K562 (cell line): ENCODE measurements at regions not wholly inside any gene's neighbourhood (a gene's known extent, or its start where the extent isn't known, plus 50 kb on each side); places are given as distances from the start of the nearest gene placed in this dataset.
A peak's percentile ranks its signal among the peaks of the same experiment; 100 is the strongest.

Experiments used
- E2F5 ChIP-seq: sonication (generic); formaldehyde crosslinking; IDR thresholded peaks from 2 replicates; pipeline ENCODE4 v1.8.0; 2022; ENCODE audit warnings: mild to moderate bottlenecking, missing genetic modification reagents
- HDAC2 ChIP-seq: fragments of 450-650 bp; IDR thresholded peaks from 2 replicates; pipeline ENCODE4 v1.6.1; 2016; ENCODE audit warnings: mild to moderate bottlenecking
- MAFF ChIP-seq: IDR thresholded peaks from 2 replicates; pipeline ENCODE4 v1.6.1; 2012; ENCODE audit warnings: low read length, improper control_type of control experiment
- NR4A1 ChIP-seq, 2 experiments: fragments of 250-450 bp in 1 of 2; fragments of 450-650 bp in 1 of 2; sonication (Bioruptor Pico) in 1 of 2; IDR thresholded peaks; 2 replicates each; pipeline versions ENCODE4 v1.4.0 to v1.6.1; 2016 to 2020; ENCODE audit warnings: mild to moderate bottlenecking in 2 of 2, missing compliant biosample characterization in 1 of 2, missing genetic modification characterization in 1 of 2, moderate library complexity in 1 of 2
- RBM17 ChIP-seq: fragments of 200-400 bp; formaldehyde crosslinking; IDR thresholded peaks from 2 replicates; pipeline ENCODE4 v1.6.1; 2017; ENCODE audit warnings: low read depth, mild to moderate bottlenecking, low read length, borderline replicate concordance
- SMARCA4 ChIP-seq: fragments of 450-650 bp; IDR thresholded peaks from 2 replicates; pipeline ENCODE4 v1.6.1; 2016
- THRB ChIP-seq: fragments of 450-650 bp; formaldehyde crosslinking; conservative IDR thresholded peaks from 2 replicates; pipeline ENCODE4 v1.4.0; 2022; ENCODE audit warnings: mild to moderate bottlenecking, missing genetic modification characterization
- U2AF1 ChIP-seq: fragments of 200-400 bp; formaldehyde crosslinking; optimal IDR thresholded peaks from 2 replicates; pipeline ENCODE3; 2017; ENCODE audit warnings: mild to moderate bottlenecking, low read depth, low read length, moderate library complexity
- ZNF699 ChIP-seq: fragments of 250-450 bp; sonication (Bioruptor Pico); IDR thresholded peaks from 2 replicates; pipeline ENCODE4 v1.8.0; 2021; ENCODE audit warnings: mild to moderate bottlenecking, moderate library complexity; ENCODE audit not compliant: insufficient replicate concordance
- ZNF778 ChIP-seq: fragments of 450-650 bp; formaldehyde crosslinking; IDR thresholded peaks from 2 replicates; pipeline ENCODE4 v1.4.0; 2020; ENCODE audit warnings: mild to moderate bottlenecking, moderate library complexity
- TF ChIP-seq, protein P1 (sequence below): fragments of 450-650 bp; IDR thresholded peaks from 2 replicates; pipeline ENCODE4 v1.6.1; 2016; ENCODE audit warnings: mild to moderate bottlenecking, moderate library complexity
- TF ChIP-seq, protein P2 (sequence below), 3 experiments: IDR thresholded peaks in 2 of 3; conservative IDR thresholded peaks in 1 of 3; 2 replicates each; pipeline ENCODE4 v1.5.1; 2011 to 2012; ENCODE audit warnings: low read length in 3 of 3, mild to moderate bottlenecking in 3 of 3, control low read depth in 2 of 3, improper control_type of control experiment in 1 of 3, inconsistent platforms in 1 of 3, low read depth in 1 of 3, mixed read lengths in 1 of 3, moderate library complexity in 1 of 3; ENCODE audit not compliant: insufficient read depth in 2 of 3

GRCh38 chr5:133902511-133903118 lies 65.8 kb downstream of the C5orf15 start (continued):
- TF ChIP-seq, protein P1, sequence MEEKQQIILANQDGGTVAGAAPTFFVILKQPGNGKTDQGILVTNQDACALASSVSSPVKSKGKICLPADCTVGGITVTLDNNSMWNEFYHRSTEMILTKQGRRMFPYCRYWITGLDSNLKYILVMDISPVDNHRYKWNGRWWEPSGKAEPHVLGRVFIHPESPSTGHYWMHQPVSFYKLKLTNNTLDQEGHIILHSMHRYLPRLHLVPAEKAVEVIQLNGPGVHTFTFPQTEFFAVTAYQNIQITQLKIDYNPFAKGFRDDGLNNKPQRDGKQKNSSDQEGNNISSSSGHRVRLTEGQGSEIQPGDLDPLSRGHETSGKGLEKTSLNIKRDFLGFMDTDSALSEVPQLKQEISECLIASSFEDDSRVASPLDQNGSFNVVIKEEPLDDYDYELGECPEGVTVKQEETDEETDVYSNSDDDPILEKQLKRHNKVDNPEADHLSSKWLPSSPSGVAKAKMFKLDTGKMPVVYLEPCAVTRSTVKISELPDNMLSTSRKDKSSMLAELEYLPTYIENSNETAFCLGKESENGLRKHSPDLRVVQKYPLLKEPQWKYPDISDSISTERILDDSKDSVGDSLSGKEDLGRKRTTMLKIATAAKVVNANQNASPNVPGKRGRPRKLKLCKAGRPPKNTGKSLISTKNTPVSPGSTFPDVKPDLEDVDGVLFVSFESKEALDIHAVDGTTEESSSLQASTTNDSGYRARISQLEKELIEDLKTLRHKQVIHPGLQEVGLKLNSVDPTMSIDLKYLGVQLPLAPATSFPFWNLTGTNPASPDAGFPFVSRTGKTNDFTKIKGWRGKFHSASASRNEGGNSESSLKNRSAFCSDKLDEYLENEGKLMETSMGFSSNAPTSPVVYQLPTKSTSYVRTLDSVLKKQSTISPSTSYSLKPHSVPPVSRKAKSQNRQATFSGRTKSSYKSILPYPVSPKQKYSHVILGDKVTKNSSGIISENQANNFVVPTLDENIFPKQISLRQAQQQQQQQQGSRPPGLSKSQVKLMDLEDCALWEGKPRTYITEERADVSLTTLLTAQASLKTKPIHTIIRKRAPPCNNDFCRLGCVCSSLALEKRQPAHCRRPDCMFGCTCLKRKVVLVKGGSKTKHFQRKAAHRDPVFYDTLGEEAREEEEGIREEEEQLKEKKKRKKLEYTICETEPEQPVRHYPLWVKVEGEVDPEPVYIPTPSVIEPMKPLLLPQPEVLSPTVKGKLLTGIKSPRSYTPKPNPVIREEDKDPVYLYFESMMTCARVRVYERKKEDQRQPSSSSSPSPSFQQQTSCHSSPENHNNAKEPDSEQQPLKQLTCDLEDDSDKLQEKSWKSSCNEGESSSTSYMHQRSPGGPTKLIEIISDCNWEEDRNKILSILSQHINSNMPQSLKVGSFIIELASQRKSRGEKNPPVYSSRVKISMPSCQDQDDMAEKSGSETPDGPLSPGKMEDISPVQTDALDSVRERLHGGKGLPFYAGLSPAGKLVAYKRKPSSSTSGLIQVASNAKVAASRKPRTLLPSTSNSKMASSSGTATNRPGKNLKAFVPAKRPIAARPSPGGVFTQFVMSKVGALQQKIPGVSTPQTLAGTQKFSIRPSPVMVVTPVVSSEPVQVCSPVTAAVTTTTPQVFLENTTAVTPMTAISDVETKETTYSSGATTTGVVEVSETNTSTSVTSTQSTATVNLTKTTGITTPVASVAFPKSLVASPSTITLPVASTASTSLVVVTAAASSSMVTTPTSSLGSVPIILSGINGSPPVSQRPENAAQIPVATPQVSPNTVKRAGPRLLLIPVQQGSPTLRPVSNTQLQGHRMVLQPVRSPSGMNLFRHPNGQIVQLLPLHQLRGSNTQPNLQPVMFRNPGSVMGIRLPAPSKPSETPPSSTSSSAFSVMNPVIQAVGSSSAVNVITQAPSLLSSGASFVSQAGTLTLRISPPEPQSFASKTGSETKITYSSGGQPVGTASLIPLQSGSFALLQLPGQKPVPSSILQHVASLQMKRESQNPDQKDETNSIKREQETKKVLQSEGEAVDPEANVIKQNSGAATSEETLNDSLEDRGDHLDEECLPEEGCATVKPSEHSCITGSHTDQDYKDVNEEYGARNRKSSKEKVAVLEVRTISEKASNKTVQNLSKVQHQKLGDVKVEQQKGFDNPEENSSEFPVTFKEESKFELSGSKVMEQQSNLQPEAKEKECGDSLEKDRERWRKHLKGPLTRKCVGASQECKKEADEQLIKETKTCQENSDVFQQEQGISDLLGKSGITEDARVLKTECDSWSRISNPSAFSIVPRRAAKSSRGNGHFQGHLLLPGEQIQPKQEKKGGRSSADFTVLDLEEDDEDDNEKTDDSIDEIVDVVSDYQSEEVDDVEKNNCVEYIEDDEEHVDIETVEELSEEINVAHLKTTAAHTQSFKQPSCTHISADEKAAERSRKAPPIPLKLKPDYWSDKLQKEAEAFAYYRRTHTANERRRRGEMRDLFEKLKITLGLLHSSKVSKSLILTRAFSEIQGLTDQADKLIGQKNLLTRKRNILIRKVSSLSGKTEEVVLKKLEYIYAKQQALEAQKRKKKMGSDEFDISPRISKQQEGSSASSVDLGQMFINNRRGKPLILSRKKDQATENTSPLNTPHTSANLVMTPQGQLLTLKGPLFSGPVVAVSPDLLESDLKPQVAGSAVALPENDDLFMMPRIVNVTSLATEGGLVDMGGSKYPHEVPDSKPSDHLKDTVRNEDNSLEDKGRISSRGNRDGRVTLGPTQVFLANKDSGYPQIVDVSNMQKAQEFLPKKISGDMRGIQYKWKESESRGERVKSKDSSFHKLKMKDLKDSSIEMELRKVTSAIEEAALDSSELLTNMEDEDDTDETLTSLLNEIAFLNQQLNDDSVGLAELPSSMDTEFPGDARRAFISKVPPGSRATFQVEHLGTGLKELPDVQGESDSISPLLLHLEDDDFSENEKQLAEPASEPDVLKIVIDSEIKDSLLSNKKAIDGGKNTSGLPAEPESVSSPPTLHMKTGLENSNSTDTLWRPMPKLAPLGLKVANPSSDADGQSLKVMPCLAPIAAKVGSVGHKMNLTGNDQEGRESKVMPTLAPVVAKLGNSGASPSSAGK, result peak; percentile 76
- TF ChIP-seq U2AF1, result no peak
- no peak for TF ChIP-seq NR4A1 (CRISPR knock-in tag; IDR thresholded peaks at IDR 0.05)
- TF ChIP-seq NR4A1 (tag; IDR thresholded peaks at IDR 0.05), result no peak
- TF ChIP-seq E2F5 (CRISPR knock-in tag), result no peak
- no peak for TF ChIP-seq ZNF778 (CRISPR knock-in tag)
- TF ChIP-seq THRB, result no peak
- 0 out of 2 replicates have a peak, but pooled peaks have one; percentile 41 for TF ChIP-seq HDAC2
- TF ChIP-seq ZNF699 (CRISPR knock-in tag), result no peak
- no peak for TF ChIP-seq RBM17
- TF ChIP-seq, protein P2, sequence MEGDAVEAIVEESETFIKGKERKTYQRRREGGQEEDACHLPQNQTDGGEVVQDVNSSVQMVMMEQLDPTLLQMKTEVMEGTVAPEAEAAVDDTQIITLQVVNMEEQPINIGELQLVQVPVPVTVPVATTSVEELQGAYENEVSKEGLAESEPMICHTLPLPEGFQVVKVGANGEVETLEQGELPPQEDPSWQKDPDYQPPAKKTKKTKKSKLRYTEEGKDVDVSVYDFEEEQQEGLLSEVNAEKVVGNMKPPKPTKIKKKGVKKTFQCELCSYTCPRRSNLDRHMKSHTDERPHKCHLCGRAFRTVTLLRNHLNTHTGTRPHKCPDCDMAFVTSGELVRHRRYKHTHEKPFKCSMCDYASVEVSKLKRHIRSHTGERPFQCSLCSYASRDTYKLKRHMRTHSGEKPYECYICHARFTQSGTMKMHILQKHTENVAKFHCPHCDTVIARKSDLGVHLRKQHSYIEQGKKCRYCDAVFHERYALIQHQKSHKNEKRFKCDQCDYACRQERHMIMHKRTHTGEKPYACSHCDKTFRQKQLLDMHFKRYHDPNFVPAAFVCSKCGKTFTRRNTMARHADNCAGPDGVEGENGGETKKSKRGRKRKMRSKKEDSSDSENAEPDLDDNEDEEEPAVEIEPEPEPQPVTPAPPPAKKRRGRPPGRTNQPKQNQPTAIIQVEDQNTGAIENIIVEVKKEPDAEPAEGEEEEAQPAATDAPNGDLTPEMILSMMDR (IDR thresholded peaks at IDR 0.05 in 2 of 3, conservative IDR thresholded peaks at IDR 0.05 in 1 of 3; ENCODE audit: insufficient read depth in 2 of 3, low read depth in 1 of 3, low read length in 3 of 3), result no peak
- TF ChIP-seq SMARCA4, result peak; percentile 61; the same call in 1 of the 2 replicates
- no peak for TF ChIP-seq MAFF
